LNCAP (cell line): ENCODE measurements at regions not wholly inside any gene's neighbourhood (a gene's known extent, or its start where the extent isn't known, plus 50 kb on each side); places are given as distances from the start of the nearest gene placed in this dataset.

Experiments
- TF ChIP-seq, protein P1 (sequence below): fragments of 450-650 bp; IDR thresholded peaks from 2 replicates; pipeline ENCODE4 v1.5.1; 2017; ENCODE audit warnings: mild to moderate bottlenecking

DNA sequence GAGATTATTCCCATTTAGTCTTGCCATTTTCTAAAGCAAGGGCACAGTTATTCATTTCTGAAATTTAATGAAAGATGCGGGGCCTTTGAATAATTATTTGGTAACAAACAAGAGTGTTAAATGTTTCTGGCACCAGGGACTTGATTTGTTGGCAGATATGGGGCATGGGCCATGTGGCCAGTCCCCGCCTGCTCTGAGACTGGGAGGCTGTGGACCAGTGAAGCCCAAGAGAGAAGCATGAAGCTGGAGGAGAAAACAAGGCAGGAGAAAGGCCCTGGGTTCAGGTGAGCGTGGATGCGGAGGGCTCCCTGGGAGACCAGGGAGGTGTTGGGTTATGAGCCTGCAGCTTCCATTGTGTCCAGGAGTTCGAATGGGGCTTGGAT lies 378.5 kb downstream of the TCERG1L start:
- TF ChIP-seq, protein P1, sequence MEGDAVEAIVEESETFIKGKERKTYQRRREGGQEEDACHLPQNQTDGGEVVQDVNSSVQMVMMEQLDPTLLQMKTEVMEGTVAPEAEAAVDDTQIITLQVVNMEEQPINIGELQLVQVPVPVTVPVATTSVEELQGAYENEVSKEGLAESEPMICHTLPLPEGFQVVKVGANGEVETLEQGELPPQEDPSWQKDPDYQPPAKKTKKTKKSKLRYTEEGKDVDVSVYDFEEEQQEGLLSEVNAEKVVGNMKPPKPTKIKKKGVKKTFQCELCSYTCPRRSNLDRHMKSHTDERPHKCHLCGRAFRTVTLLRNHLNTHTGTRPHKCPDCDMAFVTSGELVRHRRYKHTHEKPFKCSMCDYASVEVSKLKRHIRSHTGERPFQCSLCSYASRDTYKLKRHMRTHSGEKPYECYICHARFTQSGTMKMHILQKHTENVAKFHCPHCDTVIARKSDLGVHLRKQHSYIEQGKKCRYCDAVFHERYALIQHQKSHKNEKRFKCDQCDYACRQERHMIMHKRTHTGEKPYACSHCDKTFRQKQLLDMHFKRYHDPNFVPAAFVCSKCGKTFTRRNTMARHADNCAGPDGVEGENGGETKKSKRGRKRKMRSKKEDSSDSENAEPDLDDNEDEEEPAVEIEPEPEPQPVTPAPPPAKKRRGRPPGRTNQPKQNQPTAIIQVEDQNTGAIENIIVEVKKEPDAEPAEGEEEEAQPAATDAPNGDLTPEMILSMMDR = no peak

DNA sequence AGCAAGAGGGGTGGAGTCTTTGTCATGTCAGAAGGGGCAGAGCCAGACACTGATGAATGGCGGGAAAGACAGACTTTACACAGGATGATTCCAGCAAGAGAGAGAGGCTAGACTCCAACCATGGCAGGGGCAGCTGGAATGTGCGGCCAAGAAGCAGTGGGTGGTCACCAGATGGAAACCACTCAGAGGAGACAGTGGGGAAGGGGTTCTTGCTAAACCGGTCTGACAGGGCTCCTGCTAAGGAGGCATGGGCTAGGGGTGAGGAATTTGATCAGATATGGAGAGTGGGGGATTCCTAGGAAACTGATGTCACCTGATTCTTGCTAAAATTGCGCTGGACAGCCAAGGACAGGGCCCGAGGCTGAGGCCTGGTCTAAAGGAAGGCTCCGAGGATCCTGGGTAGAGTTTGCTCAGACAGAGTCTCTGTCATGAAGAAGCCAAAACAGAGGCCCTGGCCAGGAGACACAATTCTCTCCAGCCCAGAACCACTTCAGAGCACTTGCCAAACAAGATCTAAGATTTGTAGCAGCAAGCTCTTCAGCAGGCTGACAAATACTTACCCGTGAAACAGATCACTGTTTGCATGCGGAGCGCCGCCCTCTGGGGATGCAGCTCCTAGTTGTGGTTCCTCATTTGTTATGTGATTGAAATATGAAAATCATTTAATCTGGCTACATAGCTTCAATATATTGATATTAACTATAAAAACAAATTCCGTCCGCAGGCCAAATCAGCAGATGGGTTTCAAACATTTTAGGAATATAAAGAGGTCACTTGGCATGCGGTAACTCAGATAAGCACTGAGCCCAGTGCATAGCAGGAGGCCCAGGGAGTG lies 377.0 kb downstream of the TCERG1L start:
- TF ChIP-seq, protein P1 = no peak

DNA sequence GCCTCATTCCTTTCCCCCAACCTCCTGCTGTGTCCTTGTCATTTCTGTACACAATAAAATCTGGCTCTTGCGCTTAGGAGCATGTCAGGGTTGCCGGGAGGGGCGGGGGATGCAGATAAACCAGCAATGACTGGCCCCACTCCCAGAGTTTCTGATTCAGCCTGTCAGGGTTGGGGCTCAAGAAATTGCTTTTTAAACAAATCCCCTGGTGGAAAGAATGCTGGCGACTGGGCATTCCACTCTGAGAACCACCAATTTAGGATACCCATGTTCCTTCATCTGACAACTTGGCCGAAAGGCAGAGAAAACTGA lies 376.4 kb downstream of the TCERG1L start:
- TF ChIP-seq, protein P1 = no peak

DNA sequence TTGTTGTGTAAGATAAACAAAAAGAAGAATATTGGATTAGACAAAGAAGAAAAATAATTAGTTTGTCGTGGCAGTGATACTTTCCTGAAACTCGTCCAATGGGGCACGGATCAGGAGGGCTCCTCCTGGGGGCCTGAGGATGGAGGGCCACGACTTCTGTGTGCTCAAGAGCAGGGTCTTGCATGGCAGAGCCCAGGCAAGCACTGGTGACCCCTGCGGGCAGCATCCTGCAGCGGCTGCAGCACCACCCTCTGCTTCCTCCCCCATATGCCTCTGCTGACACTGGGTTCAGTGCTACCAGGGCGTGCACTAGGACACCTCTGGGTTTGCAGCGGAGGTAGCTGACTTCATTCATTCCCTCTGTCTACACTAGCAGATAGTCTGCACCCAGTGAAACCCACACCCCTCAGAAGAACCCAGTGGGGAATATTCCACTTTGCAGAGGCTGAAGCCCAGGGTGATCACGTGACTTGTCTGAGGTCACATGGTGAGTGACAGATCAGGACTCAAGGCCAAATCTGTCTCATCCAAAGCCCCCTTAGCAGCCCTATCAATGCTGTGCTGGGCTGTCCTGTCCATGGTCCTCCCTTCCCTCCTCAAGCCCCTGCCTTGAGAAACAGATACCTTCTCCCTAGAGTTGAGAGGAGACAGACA lies 375.5 kb downstream of the TCERG1L start:
- TF ChIP-seq, protein P1 = no peak

DNA sequence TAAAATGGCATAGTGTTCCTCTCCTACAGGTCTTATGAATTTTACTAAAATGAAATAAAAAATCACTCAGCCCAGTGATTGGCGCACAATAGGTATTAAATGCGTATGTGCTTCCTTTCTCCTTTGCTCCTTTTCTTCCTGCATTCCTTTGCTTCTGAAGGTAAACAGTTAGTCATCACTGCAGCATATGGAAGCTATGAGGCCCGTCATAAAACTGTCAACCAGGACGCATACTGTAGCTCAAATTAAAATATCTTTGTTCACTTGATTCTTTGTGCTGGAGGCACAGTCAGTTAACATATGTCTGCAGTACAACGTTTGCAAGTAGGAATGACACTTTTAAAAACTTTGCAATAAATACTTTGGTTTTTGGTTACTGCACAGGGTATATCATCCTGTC lies 374.7 kb downstream of the TCERG1L start:
- TF ChIP-seq, protein P1 = no peak

DNA sequence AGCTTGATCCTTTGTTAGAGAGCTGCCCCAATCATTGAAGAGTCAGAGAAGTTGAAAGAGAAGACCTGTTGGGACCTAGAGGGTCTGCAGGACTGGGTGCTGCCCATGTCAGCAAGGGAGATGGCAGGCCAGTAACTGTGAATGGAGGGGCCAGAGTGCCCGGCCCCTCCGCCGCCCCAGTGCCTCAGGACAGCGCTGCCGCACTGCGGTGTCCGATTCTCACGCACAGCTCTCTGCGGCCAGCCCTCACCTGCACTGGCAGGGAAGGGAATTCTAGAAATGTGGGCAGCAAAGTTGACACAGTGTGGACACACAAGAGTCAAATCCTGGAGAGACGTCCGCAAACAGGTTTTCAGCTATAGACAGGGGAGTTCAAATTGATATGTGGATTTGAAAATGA lies 373.5 kb downstream of the TCERG1L start:
- TF ChIP-seq, protein P1 = no peak

DNA sequence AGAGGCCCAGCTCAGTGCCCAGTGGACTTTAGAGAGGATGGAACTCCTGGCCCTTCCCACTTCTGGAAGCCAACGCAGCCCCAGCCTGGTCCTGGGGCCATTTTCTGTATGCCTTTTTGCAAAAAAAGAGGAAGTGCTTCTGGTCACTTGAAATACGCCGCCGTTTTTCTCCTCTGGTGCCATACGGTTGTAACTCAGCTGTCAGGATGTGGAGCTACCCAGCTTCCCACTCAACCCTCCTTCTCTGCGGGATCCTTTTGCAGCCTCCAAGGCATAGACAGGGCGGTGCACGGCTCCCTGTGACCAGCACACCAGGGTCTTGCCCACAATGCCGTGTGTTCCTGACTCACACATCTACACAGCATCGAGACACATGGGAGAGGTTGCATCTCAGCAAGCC lies 369.6 kb downstream of the TCERG1L start:
- TF ChIP-seq, protein P1 = no peak
